CD4-positive, alpha-beta T cell treated with Interleukin-17A for 1 hour (primary cell): ENCODE measurements at regions not wholly inside any gene's neighbourhood (a gene's known extent, or its start where the extent isn't known, plus 50 kb on each side); places are given as distances from the start of the nearest gene placed in this dataset.
"Not testable (repeated sequence)": the region's sequence is repeated elsewhere in the genome, so short reads cannot be mapped to it uniquely, and the experiment has no call there.

ENCODE experiments used
- DNase-seq: peaks from one replicate; pipeline ENCODE4 v3.0.0-alpha.2; 2020

DNA sequence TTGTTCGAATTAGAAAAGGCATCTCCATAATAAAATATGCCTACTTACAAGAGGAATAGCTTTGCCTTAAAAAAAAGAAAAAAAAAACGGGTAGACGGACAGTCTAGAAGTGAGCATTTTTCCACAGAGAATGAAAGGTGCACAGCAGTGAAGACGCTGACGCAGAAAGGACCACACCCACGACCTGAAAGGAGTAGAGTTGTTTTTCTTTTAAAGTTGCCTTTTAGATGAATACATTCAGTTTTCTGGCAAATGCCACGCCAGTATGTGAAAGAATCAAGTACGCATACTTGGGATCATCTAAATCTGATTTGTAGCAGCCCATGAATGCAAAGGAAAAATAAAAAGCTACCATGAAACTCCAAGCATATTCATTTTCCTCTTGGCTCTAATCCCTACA, 809.2 kb upstream of the SOX11 start:
- DNase-seq = no peak

DNA sequence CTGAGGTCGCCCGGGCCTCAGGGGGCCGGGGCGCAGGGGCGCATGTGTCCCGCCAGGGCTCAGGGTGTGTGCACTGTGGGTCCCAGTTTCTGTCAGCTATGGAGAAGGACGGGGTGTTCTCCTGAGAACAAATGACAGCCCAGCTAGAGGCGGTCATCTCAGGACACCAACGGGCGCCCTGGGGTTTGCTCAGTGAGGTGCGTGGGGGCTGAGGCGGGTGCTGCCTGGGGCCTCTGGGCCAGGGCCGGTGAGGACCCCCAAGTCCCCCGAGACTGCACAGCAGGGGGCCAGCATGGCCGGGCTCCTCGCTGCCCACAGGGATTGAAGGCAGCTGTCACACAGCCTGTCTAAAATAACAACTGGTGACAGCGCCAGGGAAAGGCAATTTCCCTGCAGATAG, 808.8 kb upstream of the SOX11 start:
- DNase-seq = no peak

DNA sequence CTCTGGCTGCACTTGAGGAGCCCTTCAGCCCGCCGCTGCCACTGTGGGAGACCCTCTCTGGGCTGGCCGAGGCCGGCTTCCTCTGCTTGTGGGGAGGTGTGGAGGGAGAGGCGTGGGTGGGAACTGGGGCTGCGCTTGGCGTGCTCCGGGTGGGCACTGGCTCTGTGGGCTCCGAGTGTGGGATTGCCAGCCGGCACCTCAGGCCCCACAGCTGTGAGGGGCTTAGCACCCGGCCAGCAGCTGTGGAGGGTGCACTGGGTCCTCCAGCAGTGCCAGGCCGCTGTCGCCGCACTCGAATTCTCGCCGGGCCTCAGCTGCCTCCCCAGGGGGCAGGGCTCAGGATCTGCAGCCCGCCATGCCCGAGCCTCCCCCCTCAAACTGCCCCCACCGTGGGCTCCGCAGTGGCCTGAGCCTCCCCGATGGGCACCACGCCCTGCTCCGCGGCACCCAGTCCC, 808.0 kb upstream of the SOX11 start:
- no peak for DNase-seq

DNA sequence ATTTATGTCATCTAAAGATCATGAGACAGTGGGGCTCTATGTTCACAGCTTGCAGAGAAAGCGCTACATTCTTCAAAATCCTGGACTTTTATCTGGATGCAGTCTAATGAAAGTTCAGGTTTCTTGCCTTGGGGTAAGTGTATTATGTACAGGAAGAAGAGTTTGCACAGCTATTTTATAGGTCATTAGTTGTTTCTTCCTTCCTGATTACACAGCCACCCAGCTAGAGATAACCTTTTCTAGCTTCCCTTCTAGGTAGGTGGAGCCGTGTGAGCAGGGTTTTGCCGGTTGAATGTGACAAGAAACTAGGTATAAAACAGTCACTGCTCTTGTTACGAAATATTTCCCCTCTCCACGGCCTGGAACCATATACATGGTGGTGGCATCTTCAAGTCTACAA, 800.8 kb upstream of the SOX11 start:
- DNase-seq = no peak

DNA sequence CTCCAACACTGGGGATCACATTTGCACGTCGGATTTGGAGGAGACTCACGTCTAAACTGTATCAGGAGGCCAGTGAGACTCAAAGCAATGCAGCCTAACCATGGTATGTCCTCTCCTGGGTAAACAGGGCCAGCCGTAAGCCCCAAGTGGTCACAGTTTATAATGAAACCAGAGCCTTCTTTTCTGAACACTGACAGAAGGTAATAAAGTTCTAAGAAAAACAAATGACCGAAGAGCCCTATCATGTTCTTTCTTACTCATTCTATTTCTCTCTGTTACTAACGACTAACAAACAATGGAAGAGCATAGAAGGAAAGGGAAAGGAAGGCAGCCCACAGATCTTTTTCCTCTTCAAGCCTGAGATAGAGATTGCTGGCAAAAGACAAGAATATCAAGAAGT, 796.8 kb upstream of the SOX11 start:
- DNase-seq = no peak

DNA sequence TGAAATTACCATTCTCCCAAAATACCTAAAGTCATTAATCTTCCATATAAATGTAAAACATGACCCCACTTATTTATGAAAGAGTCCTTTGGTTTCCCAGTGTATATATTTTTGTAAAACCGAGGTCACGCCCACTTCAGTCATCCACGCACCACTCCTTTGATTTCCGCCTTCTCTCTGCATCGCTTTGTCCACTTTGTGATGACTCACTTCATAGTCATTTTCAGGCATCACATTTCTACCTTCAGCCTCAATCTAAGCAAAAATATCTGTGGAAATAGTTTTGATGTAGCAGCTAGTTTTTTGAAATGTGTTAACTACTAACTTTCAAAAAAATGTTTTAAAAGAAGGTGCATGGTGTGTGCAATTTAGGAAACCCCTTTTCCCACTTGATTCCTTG, 793.5 kb upstream of the SOX11 start:
- no peak for DNase-seq

DNA sequence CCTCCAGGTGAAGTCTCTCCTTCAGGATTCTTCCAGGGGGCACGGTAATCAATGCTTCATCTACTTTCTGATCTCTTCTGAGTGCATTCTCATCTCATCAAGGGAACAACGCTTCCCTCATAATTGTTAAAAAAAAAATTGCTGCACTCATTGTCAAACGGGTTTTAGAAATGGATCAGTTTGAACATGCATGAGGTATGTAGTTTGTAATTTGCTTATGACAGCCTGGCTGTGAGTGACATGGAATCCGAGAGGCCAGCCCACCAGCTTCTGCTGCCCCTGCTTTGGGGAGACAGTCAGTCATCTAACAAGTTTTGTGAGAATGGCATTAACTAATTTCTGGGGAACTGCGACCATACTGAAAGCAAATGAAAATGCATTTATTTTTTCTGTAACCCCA, 791.9 kb upstream of the SOX11 start:
- no peak for DNase-seq

DNA sequence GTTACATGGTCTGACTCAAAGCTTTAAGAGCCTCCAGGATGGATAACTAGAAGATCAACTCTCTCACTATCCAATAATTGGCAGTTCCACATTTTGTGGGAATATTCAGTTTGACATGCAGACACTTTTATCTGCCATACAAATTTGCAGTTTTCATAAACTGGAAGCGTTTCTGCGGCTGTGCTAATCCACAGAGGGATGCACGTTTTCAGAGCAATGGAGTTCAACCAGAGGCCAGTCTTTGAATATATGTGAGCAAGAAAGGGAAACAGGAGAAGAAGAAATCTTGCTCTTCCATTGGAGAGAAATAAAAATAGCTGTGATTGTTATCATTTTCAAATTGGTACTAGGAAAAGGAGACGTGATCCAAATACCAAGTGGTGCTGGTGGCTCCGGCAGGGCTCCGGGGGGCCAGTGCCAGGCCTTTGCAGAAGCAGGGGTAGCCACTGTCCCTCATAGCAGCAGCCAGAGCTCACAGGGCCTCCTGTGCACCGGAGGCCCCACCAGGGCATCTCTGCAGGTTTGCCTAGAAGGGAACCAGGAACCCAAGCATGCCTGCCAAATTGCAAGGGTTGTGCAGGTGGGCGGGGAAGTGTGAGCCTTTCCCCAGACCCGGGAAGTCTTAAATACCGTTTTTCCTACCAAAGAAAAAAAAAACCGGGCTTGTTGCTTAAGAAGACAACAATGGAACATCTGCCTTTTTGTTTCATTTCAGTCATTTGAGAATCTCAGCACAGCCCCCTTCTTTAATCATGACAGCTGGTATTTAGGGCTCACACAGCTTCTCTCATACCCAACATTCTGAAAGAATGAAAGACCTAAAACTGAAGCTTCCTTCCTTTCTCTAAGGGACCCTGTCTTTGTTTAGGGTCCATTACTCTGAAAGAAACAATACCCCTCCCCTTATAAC, 791.1 kb upstream of the SOX11 start:
- no peak for DNase-seq

DNA sequence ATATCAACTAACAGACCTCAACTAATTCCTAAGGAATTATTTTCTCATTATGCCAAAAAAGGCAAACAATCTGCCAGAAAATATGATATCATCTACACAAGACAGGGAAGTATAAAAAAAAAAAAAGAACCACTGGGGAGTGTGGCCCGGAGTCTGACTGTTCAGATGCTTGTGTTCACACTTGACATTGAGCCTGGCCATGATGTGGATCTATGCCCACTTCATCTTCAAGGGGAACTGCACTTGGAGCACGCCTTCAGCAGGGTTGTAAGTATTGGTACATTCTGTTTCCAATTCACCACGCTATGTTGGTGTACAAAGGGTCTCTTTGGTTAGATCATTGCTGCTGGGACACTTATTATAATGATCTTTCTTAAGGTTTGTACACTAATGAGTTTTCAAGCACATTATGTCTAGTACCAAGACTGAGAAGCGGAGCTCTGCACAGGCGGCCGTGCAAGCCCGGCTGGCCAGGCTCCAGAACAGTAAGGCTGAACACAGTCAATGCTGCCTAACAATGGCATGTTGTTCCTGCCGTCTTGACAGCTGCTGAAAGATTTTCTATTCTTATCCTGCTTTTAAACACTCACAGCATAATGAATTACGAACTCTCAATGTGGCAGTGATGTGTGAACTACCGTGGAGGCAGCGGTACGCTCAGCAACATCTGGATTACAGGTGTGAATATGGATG, 788.4 kb upstream of the SOX11 start:
- no peak for DNase-seq

DNA sequence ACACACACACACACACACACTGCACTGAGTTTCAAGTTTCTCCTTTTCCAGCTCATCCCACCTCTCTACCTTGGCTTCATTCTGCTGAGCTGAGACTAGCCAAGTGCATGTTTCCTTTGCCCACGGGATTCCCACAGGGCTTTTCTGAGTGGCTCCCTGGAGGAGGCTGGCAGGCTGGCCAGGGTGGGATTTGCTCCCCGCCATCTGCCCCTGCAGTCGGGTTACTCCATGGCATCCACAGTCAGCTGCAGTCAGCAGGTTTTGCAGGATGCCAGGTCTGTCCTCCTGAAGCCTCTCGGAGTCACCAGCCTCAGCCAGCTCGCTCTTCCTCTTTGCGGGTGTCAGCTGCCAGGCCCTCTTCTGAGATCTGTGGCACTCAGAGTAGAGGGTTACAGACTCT, 783.7 kb upstream of the SOX11 start:
- no peak for DNase-seq

DNA sequence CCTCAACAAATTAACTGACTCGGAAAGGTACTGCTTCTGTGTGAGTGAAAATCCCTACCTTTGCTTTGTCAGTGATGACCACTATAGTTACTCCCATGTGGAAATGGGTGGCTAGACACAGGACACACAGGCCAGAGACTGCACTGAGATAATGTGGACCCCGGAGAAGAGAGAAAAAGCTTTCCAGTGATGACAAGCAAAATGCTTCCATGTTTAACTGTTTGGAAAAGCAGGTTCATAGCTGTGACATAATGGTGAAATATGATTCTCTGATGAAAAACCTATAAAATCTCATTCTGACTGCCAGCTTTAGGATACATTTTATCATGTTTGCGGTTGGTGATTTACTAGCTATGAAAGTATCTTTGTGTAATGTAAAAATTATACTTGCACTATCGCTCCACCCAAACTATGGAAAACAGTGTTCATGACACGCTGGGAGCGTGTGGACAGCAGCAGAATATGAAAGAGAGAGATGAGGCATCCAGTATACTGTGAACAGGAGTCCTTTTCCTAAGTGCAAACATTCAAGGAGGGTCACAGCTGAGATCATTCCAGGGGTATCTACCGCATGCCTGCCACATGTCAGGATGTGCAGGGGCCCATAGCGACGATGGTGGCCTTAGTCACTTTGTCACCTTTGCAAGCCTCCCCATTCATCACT, 782.7 kb upstream of the SOX11 start:
- no peak for DNase-seq

DNA sequence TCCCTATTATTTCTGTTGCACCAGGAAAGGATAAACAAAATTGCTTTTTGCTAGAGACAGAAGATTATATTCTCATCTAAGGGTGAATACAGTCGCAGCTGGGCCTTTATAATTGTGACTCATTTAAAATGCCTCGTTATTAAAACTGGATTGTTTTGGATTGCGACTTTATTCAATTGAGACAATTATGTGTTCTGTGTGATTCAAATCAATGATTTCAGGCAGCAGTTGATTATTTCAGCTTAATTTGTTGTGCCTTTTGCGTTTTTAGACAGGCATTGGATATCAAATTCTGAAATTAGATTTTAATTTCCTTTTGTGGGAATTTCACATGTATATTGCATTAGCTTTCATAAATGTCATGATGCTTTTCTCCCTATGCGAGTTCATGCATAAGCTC, 778.1 kb upstream of the SOX11 start:
- no peak for DNase-seq

DNA sequence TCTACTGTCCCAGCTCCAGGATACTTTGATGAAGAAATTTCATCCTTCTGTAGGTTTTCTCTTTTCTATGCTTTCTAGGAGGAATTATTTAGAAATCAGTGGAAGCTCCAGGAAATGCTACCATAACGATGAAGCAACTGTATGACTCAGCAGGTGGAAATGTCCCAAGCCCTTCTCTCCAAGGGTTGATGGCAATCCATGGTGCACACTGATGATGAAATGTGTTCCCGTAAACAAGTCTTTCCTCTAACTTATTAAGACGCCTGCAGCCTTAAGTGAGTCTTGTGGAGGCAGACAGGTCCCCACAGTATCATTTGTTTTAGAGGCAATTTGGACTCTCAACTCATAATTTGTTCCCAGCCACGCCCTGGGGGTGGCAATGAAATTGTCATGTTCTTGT, 777.6 kb upstream of the SOX11 start:
- DNase-seq = no peak

DNA sequence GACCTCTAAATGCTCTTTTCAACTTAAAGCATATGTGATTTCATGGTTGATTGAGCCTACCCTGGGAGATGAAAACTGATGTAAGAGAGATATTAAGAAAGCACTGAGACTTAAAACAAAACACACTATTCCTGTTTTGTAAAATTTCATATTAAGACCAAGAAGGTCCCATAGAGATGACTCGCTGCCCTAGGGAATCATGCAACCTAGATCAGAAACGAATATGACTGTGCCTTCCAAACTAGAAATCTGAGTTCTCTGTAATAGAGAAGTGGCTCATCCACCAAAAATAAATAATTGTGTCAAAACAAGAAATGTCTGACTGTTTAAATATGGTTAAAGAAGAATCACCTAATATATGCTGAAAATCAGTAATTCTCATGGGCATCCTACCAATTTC, 776.8 kb upstream of the SOX11 start:
- no peak for DNase-seq

DNA sequence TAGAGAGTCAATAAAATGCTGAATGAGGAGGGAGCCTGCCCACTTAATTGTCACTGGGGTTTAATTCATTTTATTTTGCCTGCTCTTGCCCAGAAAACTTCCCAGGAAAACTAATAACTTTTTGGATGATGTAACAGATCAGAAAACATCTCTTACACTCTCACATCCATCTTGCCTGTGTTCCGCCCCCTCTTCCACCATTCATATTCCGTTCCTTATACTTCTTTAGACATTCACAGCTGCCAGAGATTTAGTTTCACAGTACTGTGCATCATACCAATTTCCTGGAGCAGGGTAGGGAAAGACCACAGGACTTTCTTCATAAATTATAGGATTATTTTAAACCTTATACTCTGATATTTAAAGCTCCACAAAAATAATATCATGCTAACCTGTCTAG, 776.1 kb upstream of the SOX11 start:
- no peak for DNase-seq

DNA sequence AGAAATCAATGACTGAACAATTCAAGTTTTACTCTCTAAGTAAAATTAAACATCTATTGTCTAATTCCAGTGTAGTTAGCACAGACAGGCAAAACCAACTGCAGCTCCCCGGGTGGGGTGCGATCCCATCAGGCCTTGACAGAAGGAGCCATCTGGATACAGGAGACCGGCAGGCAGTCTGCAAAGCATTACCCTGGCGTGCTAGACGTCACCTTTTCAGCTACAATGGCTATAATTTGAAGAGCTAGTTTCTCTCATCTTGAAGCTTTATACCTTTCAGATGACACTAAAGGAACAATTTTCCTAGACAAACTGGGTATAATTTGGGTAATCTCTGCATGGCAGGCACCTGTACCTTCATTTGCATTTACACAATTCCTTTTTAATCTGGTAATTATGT, 761.5 kb upstream of the SOX11 start:
- DNase-seq = no peak

DNA sequence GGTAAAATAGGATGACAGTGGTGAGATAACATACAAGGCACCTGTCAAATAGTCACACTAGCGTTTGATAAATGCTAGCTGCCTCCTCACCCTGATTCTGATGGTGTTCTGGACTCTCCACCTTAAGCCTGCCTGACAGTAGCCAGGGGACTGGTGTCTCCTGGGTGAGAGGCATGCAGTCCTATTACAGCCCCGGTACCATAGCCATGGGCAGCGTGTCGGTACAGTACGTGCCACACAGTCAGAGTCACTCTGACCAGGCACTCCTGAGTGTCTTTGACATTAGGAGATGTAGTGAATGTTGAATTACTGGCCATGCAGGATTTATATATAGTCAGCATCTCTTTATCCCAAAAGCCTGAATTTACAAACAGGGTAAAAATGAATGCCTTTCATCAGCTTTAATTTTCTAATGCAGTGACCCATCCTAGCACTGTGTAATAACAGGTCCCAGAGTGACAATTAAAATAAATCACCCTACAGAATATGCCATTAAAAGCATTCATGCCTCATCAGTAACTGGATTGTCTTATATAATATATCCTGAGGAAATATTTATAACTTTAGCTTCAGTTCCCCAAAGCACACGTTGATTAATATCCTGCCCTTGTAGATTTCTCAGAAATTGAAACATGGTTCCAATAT, 760.3 kb upstream of the SOX11 start:
- no peak for DNase-seq

DNA sequence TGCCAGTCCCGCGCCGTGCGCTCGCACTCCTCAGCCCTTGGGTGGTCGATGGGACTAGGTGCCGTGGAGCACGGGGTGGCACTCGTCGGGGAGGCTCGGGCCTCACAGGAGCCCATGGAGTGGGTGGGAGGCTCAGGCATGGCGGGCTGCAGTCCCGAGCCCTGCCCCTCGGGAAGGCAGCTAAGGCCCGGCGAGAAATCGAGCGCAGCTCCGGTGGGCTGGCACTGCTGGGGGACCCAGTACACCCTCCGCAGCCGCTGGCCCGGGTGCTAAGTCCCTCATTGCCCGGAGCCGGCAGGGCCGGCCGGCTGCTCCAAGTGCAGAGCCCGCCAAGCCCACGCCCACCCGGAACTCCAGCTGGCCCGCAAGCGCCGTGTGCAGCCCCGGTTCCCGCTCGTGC, 756.9 kb upstream of the SOX11 start:
- DNase-seq = not testable (repeated sequence)

DNA sequence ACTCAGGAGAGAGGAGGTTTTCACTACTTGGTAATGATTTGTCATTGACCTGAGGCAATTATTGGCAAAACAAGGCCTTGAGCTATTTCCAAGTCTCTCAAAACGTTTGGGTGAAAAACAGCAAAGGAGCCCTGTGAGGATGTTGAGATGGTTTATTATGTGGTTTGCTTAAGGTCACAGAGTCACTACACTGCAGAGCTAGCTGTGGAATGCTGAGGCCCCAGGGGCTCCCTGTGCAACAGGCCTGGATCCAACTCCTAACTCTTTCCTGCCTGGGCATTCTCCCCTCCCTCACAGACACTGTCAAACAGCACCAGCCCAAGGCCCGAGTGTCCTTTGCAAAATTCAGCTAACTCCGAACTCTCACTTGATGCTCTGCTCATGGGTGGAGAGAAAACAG, 754.6 kb upstream of the SOX11 start:
- DNase-seq = no peak

DNA sequence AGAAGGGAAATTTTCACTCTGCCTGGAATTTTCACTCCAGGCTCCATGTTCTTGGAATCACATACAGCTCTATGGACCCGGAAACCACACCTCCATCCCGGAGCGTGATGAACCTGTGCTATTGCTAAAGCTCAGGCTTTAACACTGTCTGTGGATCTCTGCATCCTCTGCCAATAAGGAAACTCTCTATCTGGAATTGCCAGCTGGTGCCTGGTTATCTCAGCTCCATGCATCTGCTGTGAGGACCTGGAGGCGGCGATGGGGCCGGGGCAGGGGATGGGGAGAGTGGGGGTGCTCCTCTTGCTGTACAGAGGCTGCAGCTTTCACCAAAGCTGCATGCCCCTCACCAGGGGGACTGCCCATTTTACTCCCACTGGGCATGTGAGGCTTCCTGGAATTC, 754.0 kb upstream of the SOX11 start:
- no peak for DNase-seq

DNA sequence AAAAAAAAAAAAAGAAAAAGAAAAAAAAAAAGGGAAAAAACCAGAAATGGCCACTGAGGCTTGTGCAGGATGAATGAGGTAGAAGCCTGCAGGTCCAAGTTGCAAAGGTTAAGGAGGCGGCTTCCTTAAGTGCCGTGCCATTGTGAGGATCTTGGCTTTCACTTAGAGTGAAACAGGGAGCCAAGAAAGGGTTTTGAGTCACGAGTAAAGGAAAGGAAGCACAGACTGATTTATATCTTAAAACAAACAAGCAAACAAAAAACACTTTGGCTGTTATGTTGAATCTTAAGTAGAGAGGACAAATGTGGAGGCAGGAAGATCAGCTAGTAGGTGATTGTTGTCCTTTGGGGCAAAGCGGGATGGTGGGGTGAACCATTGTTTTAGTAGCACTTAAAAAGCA, 749.7 kb upstream of the SOX11 start:
- DNase-seq = no peak

DNA sequence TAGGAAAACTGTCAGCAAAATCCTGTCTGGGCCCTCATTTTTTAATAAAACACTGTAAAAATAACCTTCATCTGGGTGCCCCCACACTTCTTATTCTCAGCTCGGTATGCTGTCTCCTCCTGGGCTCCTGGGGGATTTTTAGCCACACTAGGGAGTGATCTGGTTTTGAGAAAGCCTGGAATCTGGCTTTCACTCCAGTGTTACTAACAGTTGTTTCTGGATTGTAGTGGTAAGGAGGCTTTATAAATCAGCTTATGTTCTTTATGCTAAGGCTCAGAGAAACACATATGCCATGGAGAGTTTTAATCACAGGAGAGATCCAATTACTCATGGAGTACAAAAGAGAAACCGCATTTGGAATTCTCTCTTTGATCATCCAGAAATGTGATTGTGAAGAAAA, 744.3 kb upstream of the SOX11 start:
- no peak for DNase-seq

DNA sequence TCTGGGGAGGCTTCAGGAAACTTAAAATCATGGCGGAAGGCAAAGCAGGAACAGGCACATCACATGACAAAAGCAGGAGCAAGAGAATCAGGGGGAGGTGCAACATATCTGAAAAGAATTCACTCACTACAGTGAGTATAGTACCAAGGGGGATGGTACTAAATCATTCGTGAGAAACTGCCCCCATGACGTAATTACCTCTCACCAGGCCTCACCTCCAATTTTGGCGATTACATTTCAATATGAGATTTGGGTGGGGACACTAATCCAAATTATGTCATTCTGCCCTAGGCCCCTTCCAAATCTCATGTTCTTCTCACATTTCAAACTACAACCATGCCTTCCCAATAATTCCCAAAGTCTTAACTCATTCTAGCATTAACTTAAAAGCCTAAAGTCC, 740.8 kb upstream of the SOX11 start:
- no peak for DNase-seq

DNA sequence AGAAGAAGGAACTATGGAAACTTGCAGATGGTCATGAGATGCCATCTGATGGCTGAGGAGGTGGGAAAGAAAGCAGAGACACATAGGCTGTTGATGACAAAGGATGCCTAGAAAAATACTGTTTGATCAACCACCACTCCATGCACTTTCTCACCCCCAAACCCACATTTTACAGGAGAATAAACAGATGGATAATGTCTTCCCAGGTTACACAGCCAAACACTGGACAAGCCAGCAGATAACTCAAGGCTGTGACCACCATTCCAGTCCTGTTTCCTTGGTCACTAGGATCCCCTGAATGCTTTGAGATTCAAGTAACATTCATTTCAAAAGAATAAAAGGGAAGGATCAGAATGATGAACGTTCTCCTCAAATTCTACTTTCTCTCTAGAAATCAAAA, 733.0 kb upstream of the SOX11 start:
- no peak for DNase-seq
